ENCODE measurements at regions not wholly inside any gene's neighbourhood (a gene's known extent, or its start where the extent isn't known, plus 50 kb on each side); places are given as distances from the start of the nearest gene placed in this dataset.

- Histone ChIP-seq H3K27me3 (no peaks in the 10 kb centered on the region), H3K36me3 (no peaks in the 10 kb centered on the region), H3K27ac (no peak overlapping the region), H3K4me3 (no peak overlapping the region), H3K9me3 (peaks cover 0 to 11% of the 10 kb centered on the region in 2 donors), H3K4me1 (no peaks in the 10 kb centered on the region)
- no peak for TF ChIP-seq CTCF (IDR thresholded peaks at IDR 0.05)
- no peak for DNase-seq (ENCODE audit: low spot score)
These were observed 1062.4 kb downstream of the AGBL1 start for GRCh38 chr15:87142096-87142495.

GRCh38 chr15:87135109-87135508 is 1055.4 kb downstream of the AGBL1 start:
- H3K4me3 ChIP-seq, result no peak overlapping the region
- H3K4me1 ChIP-seq, result no peaks in the 10 kb centered on the region
- H3K27me3 ChIP-seq, result no peaks in the 10 kb centered on the region
- no peaks in the 10 kb centered on the region for H3K9me3 ChIP-seq
- TF ChIP-seq CTCF (IDR thresholded peaks at IDR 0.05), result no peak
- no peak overlapping the region for H3K27ac ChIP-seq
- no peak for DNase-seq (ENCODE audit: low spot score)
- no peaks in the 10 kb centered on the region for H3K36me3 ChIP-seq

GRCh38 chr15:87133704-87134103 is 1054.0 kb downstream of the AGBL1 start:
- no peak overlapping the region for H3K27ac ChIP-seq
- H3K27me3 ChIP-seq, result no peaks in the 10 kb centered on the region
- TF ChIP-seq CTCF (IDR thresholded peaks at IDR 0.05), result no peak
- no peaks in the 10 kb centered on the region for H3K4me1 ChIP-seq
- no peaks in the 10 kb centered on the region for H3K36me3 ChIP-seq
- DNase-seq (ENCODE audit: low spot score), result no peak
- no peak overlapping the region for H3K4me3 ChIP-seq
- H3K9me3 ChIP-seq, result no peaks in the 10 kb centered on the region

GRCh38 chr15:87131067-87131466 is 1051.4 kb downstream of the AGBL1 start:
- H3K27me3 ChIP-seq, result no peaks in the 10 kb centered on the region
- DNase-seq (ENCODE audit: low spot score), result no peak
- no peaks in the 10 kb centered on the region for H3K4me1 ChIP-seq
- H3K4me3 ChIP-seq, result no peak overlapping the region
- H3K27ac ChIP-seq, result no peak overlapping the region
- no peaks in the 10 kb centered on the region for H3K36me3 ChIP-seq
- H3K9me3 ChIP-seq, result peaks cover 0 to 4% of the 10 kb centered on the region in 2 donors
- TF ChIP-seq CTCF (IDR thresholded peaks at IDR 0.05), result no peak

GRCh38 chr15:87129916-87130315 is 1050.2 kb downstream of the AGBL1 start:
- no peaks in the 10 kb centered on the region for H3K4me1 ChIP-seq
- no peak for TF ChIP-seq CTCF (IDR thresholded peaks at IDR 0.05)
- DNase-seq (ENCODE audit: low spot score), result no peak
- no peak overlapping the region for H3K27ac ChIP-seq
- H3K9me3 ChIP-seq, result peaks cover 0 to 4% of the 10 kb centered on the region in 2 donors
- H3K36me3 ChIP-seq, result no peaks in the 10 kb centered on the region
- no peaks in the 10 kb centered on the region for H3K27me3 ChIP-seq
- no peak overlapping the region for H3K4me3 ChIP-seq

GRCh38 chr15:87123676-87124382 is 1044.2 kb downstream of the AGBL1 start:
- Histone ChIP-seq H3K27me3 (no peaks in the 10 kb centered on the region), H3K9me3 (peaks cover 0 to 4% of the 10 kb centered on the region in 2 donors), H3K36me3 (no peaks in the 10 kb centered on the region), H3K4me1 (no peaks in the 10 kb centered on the region), H3K27ac (no peak overlapping the region), H3K4me3 (no peak overlapping the region)
- TF ChIP-seq CTCF (IDR thresholded peaks at IDR 0.05), result no peak
- DNase-seq (ENCODE audit: low spot score), result no peak

Data from right atrium auricular region (tissue), 2 donors.